CD8-positive, alpha-beta memory T cell (primary cell): ENCODE measurements at regions not wholly inside any gene's neighbourhood (a gene's known extent, or its start where the extent isn't known, plus 50 kb on each side); places are given as distances from the start of the nearest gene placed in this dataset.

ENCODE experiments used
- CTCF ChIA-PET: fragments of 350-600 bp; sonication (Branson Sonifier 250); formaldehyde crosslinking; loops from one replicate; lab custom pipeline; 2021; ENCODE audit warnings: antibody characterized with exemption; lab: Charles Lee
- POLR2A ChIA-PET: fragments of 350-600 bp; sonication (Branson Sonifier 250); formaldehyde crosslinking; loops from one replicate; lab custom pipeline; 2021; ENCODE audit warnings: antibody characterized with exemption; lab: Charles Lee
- DNase-seq, 5 donors: peaks; one replicate each; pipeline versions ENCODE4 v3.0.0 to v3.0.0-alpha.2; 2020 to 2022; ENCODE audit warnings: mixed read lengths in 1 of 5
- H3K27ac ChIP-seq: one replicate; pipeline ENCODE4 v1.7.0; 2013; ENCODE audit warnings: low read depth, mild to moderate bottlenecking, low read length, moderate library complexity
- H3K27me3 ChIP-seq: 2 replicates; pipeline ENCODE4 v1.7.0; 2013; ENCODE audit warnings: low read length, mild to moderate bottlenecking; ENCODE audit not compliant: insufficient read depth, poor library complexity, severe bottlenecking
- H3K36me3 ChIP-seq: 2 replicates; pipeline ENCODE4 v1.7.0; 2013; ENCODE audit warnings: mild to moderate bottlenecking, low read length, moderate library complexity; ENCODE audit not compliant: insufficient read depth
- H3K4me1 ChIP-seq: 2 replicates; pipeline ENCODE4 v1.7.0; 2013; ENCODE audit warnings: mild to moderate bottlenecking, low read length, moderate library complexity; ENCODE audit not compliant: insufficient read depth
- H3K4me3 ChIP-seq: 2 replicates; pipeline ENCODE4 v1.7.0; 2013; ENCODE audit warnings: mild to moderate bottlenecking, low read length
- H3K9me3 ChIP-seq: 2 replicates; pipeline ENCODE4 v1.7.0; 2013; ENCODE audit warnings: mild to moderate bottlenecking, low read length
- H3K27ac Mint-ChIP-seq, 8 donors: one replicate each; pipeline ENCODE4 v1.8.0; 2020 to 2021; ENCODE audit warnings: mixed read lengths in 8 of 8, mild to moderate bottlenecking in 6 of 8, inconsistent platforms in 3 of 8, moderate library complexity in 3 of 8
- H3K27me3 Mint-ChIP-seq, 2 donors: one replicate each; pipeline ENCODE4 v1.8.0; 2020 to 2021; ENCODE audit warnings: mixed read lengths in 2 of 2, mild to moderate bottlenecking in 1 of 2, moderate library complexity in 1 of 2
- H3K36me3 Mint-ChIP-seq, 3 donors: one replicate each; pipeline ENCODE4 v1.8.0; 2020 to 2021; ENCODE audit warnings: mixed read lengths in 3 of 3, inconsistent platforms in 1 of 3, mild to moderate bottlenecking in 1 of 3
- H3K4me1 Mint-ChIP-seq, 3 donors: one replicate each; pipeline ENCODE4 v1.8.0; 2020 to 2021; ENCODE audit warnings: mixed read lengths in 3 of 3, inconsistent platforms in 1 of 3, mild to moderate bottlenecking in 1 of 3
- H3K4me3 Mint-ChIP-seq, 7 donors: one replicate each; pipeline ENCODE4 v1.8.0; 2020 to 2021; ENCODE audit warnings: mixed read lengths in 7 of 7, mild to moderate bottlenecking in 6 of 7, moderate library complexity in 4 of 7, inconsistent platforms in 2 of 7
- H3K9me3 Mint-ChIP-seq, 5 donors: one replicate each; pipeline ENCODE4 v1.8.0; 2020 to 2022; ENCODE audit warnings: mixed read lengths in 5 of 5, mild to moderate bottlenecking in 3 of 5, moderate library complexity in 2 of 5, inconsistent platforms in 1 of 5

DNA sequence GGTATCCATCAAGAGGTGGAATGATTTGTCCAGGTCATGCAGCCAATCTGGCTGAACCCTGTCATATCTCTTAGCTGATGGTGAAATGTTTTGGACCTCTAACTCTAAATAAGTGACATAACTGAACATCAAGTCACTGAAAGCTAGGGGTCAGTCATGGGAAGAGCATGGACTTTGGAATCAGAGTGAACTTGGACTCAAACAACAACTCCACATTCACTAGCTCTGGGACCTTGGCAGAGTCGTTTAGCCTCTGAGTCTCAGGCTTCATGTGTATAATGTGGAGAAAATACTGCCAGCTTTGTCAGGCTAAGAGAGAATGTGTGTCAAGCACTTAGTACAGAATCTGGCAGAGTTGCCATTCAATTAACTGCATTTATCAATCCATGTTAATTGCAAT, 557.8 kb upstream of the CFAP20DC start:
- H3K4me1 ChIP-seq = no peaks in the 10 kb centered on the region
- ChIA-PET POLR2A (no interaction called here), CTCF (no interaction called here)
- Mint-ChIP-seq H3K27ac (no peak overlapping the region), H3K4me1 (no peaks in the 10 kb centered on the region), H3K36me3 (peaks cover 0 to 5% (median 3%) of the 10 kb centered on the region in 3 donors), H3K27me3 (peaks cover 0 to 1% of the 10 kb centered on the region in 2 donors), H3K9me3 (no peaks in the 10 kb centered on the region), H3K4me3 (no peak overlapping the region)
- no peaks in the 10 kb centered on the region for H3K9me3 ChIP-seq
- no peak overlapping the region for H3K27ac ChIP-seq
- no peak for DNase-seq
- no peaks in the 10 kb centered on the region for H3K27me3 ChIP-seq
- H3K4me3 ChIP-seq = no peak overlapping the region
- no peaks in the 10 kb centered on the region for H3K36me3 ChIP-seq

DNA sequence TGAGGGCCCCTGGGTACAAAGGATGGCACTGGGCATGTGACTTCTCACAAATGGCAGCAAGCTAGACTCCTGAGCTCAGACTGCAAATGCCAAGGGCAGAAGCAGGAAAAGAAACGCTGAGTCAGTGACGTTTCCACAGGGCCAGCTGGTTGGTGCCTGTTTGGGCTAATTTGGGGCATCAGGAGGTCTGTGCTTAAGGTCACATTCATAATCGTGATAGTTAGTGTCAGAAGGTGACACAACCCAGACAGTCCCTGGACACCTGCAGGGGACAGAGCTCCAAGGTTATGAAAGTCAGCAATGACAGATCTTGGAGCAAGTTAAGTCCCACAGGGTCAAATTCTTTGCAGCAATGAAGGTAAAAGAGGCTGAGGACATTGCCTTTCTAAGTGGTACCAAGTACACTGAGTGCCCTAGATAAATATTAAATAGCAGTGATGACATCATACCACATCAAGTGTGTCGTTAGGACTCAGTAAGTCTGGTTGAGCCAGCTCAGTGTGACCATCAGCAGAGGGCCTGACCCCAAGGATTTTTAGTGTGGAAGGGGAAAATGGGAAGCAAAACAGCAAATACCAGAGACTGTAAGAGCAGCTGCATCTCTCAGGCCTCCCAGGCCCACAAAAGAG, 556.9 kb upstream of the CFAP20DC start:
- Histone ChIP-seq H3K27me3 (no peaks in the 10 kb centered on the region), H3K4me1 (no peaks in the 10 kb centered on the region), H3K4me3 (no peak overlapping the region), H3K27ac (no peak overlapping the region), H3K9me3 (no peaks in the 10 kb centered on the region), H3K36me3 (no peaks in the 10 kb centered on the region)
- Mint-ChIP-seq H3K27me3 (peaks cover 0 to 1% of the 10 kb centered on the region in 2 donors), H3K27ac (no peak overlapping the region), H3K4me3 (no peak overlapping the region), H3K36me3 (peaks cover 0 to 4% (median 3%) of the 10 kb centered on the region in 3 donors), H3K9me3 (no peaks in the 10 kb centered on the region), H3K4me1 (no peaks in the 10 kb centered on the region)
- ChIA-PET POLR2A (no interaction called here), CTCF (no interaction called here)
- DNase-seq = no peak

DNA sequence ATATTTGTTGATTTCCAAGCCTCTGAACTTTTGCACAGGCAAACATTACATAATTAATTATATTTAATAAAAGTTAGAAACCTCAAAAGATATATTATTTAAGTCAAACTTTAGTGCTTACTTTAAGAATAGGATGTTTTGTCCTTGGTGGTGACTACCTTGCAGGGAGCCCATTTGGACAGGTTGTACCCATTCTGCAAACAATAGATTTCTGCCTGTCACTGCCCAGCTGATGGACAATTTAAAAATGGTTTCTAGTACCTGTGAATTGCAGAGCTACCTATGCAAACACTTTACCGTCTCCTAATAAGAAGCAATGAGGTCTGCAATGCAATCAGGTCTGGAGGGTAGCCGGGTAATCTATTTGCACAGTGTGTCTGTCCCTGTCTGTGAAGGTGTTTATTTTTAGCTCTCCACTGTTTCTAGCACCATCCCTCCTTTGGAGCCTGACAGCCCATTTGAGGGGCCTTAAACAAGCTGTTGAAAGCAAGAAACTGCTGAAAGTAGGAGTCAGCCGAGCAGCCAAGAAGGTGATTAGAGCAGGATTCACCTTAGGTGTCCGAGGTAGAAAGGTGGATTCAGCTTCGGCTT, 556.2 kb upstream of the CFAP20DC start:
- Histone ChIP-seq H3K36me3 (no peaks in the 10 kb centered on the region), H3K4me1 (no peaks in the 10 kb centered on the region), H3K27me3 (no peaks in the 10 kb centered on the region), H3K4me3 (no peak overlapping the region), H3K27ac (no peak overlapping the region), H3K9me3 (no peaks in the 10 kb centered on the region)
- no peak overlapping the region for H3K27ac Mint-ChIP-seq
- no peaks in the 10 kb centered on the region for H3K9me3 Mint-ChIP-seq
- no peak for DNase-seq
- ChIA-PET CTCF (no interaction called here), POLR2A (no interaction called here)
- peaks cover 1 to 3% of the 10 kb centered on the region in 2 donors for H3K27me3 Mint-ChIP-seq
- no peak overlapping the region for H3K4me3 Mint-ChIP-seq
- no peaks in the 10 kb centered on the region for H3K4me1 Mint-ChIP-seq
- peaks cover 0 to 3% (median 0%) of the 10 kb centered on the region in 3 donors for H3K36me3 Mint-ChIP-seq

DNA sequence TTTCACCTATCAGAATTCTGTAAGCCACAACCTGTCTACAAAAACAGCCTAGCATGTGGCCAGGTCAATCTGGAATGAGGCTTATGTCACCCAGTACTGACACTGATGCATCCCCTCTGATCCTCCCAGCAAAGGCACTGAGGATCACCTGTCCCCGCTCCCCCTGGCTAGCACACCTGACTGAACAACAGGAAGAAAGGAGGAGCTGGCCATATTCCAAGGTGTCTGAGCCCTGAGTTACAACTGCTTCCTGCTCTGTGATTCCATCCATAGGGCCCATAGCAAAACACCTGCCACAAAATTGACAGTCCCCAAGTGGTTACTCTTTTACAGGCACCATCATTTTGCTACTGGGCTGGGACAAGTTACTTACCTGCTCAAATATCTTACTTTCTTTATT, 555.5 kb upstream of the CFAP20DC start:
- no peak for DNase-seq
- Mint-ChIP-seq H3K36me3 (peaks cover 0 to 3% (median 0%) of the 10 kb centered on the region in 3 donors), H3K27ac (no peak overlapping the region), H3K4me3 (no peak overlapping the region), H3K27me3 (peaks cover 1 to 7% of the 10 kb centered on the region in 2 donors), H3K9me3 (no peaks in the 10 kb centered on the region), H3K4me1 (no peaks in the 10 kb centered on the region)
- ChIA-PET CTCF (no interaction called here), POLR2A (no interaction called here)
- Histone ChIP-seq H3K27me3 (no peaks in the 10 kb centered on the region), H3K4me1 (no peaks in the 10 kb centered on the region), H3K9me3 (no peaks in the 10 kb centered on the region), H3K36me3 (no peaks in the 10 kb centered on the region), H3K27ac (no peak overlapping the region), H3K4me3 (no peak overlapping the region)

DNA sequence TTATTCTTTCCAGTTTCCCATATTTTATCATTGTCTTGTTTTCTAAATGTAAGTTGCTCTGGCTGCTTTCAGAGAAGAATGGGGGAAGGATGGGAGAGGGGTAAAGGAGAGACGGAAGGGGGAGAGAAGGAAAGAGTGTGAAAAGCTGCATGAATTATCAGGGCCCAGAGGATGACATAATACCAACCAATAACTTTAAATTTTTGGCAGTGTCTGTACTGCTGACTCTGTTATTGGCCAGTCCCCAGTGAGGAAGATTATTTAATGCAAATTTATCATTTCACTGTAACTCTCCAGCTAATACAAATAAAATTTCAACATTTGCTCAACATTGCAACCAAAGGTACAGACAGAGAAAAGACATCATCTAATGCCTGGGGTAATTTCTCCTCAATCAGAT, 551.7 kb upstream of the CFAP20DC start:
- H3K9me3 Mint-ChIP-seq = peaks cover 0 to 2% (median 0%) of the 10 kb centered on the region in 5 donors

DNA sequence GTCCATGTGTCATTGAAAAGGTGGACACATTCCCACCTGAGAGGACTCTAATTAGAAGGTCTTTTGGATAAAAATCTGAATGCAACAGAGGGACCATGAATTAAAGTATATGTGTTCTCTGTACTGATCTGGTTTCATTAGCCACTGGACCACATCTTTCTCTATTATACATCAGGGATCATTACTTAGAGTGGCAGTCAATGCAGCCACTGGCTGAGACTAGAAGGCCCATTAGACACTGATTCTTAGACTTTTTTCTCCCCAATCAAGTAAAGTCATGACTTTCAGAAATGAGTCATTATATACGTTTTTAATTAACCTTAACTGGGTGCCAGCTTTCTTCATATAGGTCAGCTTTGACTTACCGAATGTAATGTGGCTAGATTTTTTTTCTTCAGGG, 550.8 kb upstream of the CFAP20DC start:
- H3K4me1 Mint-ChIP-seq = no peaks in the 10 kb centered on the region
- H3K9me3 ChIP-seq = no peaks in the 10 kb centered on the region
- no peak for DNase-seq
- H3K4me3 ChIP-seq = no peak overlapping the region
- no peak overlapping the region for H3K4me3 Mint-ChIP-seq
- H3K4me1 ChIP-seq = no peaks in the 10 kb centered on the region
- POLR2A ChIA-PET = no interaction called here
- H3K36me3 ChIP-seq = no peaks in the 10 kb centered on the region
- CTCF ChIA-PET = interaction anchor here (0.9 kb wide), 1 partner anchor 303 kb away, joined by 3 read pairs; no protein-coding TSS in a partner anchor
- peaks cover 0 to 7% of the 10 kb centered on the region in 2 donors for H3K27me3 Mint-ChIP-seq
- no peak overlapping the region for H3K27ac Mint-ChIP-seq
- H3K36me3 Mint-ChIP-seq = peaks cover 0 to 1% (median 0%) of the 10 kb centered on the region in 3 donors
- H3K27me3 ChIP-seq = no peaks in the 10 kb centered on the region
- H3K27ac ChIP-seq = no peak overlapping the region
- H3K9me3 Mint-ChIP-seq = peaks cover 0 to 2% (median 0%) of the 10 kb centered on the region in 5 donors

More for the DNA sequence above, 551.7 kb upstream of the CFAP20DC start:
- Histone ChIP-seq H3K27ac (no peak overlapping the region), H3K9me3 (no peaks in the 10 kb centered on the region), H3K27me3 (no peaks in the 10 kb centered on the region), H3K4me3 (no peak overlapping the region), H3K4me1 (no peaks in the 10 kb centered on the region), H3K36me3 (no peaks in the 10 kb centered on the region)
- Mint-ChIP-seq H3K27ac (no peak overlapping the region), H3K4me1 (no peaks in the 10 kb centered on the region), H3K36me3 (peaks cover 0 to 1% (median 0%) of the 10 kb centered on the region in 3 donors), H3K4me3 (no peak overlapping the region), H3K27me3 (peaks cover 0 to 7% of the 10 kb centered on the region in 2 donors)
- DNase-seq = no peak
- POLR2A ChIA-PET = no interaction called here
- CTCF ChIA-PET = interaction anchor here (0.9 kb wide), 1 partner anchor 303 kb away, joined by 3 read pairs; no protein-coding TSS in a partner anchor

DNA sequence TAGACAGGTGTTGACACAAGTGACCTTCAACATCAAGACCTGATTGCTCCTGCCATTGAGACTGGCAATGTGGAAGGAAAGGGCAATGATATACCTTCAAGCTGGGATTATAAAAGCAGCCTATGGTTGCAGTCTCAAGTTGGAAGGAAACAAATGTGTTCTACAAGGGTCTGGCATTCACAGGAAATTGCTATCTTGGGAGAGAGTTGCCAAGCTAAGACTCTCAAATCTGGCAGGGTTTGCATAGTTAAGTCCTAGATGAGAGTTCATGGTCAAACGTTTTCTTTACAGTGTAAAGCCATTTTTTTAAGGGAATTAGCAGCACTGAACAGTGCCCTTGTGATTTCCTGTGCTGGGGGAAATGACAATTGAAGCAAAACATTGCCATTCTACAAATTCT, 546.9 kb upstream of the CFAP20DC start:
- no peak for DNase-seq
- H3K27ac ChIP-seq = no peak overlapping the region
- H3K9me3 ChIP-seq = no peaks in the 10 kb centered on the region
- H3K27me3 ChIP-seq = no peaks in the 10 kb centered on the region
- Mint-ChIP-seq H3K27me3 (peaks cover 1 to 11% of the 10 kb centered on the region in 2 donors), H3K4me3 (no peak overlapping the region), H3K36me3 (no peaks in the 10 kb centered on the region), H3K27ac (no peak overlapping the region), H3K4me1 (no peaks in the 10 kb centered on the region), H3K9me3 (peaks cover 0 to 3% (median 2%) of the 10 kb centered on the region in 5 donors)
- POLR2A ChIA-PET = no interaction called here
- H3K4me1 ChIP-seq = no peaks in the 10 kb centered on the region
- CTCF ChIA-PET = no interaction called here
- H3K36me3 ChIP-seq = no peaks in the 10 kb centered on the region
- no peak overlapping the region for H3K4me3 ChIP-seq

DNA sequence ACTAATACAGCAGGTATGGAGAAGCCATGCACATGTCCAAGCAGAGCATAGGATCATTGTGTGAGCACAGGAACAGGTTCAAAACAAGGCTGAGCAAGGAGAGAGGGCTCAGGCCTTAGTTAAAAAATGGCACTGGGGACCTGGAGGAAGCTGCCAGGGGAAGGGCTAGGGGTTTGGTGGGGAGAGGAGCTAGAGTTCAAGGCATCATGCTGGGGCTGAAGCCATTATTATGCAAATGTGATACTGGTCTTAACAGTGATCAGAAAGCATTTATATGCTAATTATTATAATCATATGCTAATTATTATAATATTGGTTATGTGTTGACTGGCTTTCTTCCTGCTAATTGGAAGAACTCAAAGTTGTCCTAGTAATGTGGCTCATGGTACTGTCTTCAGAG, 546.0 kb upstream of the CFAP20DC start:
- H3K4me1 Mint-ChIP-seq = no peaks in the 10 kb centered on the region
- Histone ChIP-seq H3K36me3 (no peaks in the 10 kb centered on the region), H3K4me3 (no peak overlapping the region), H3K4me1 (no peaks in the 10 kb centered on the region), H3K27me3 (no peaks in the 10 kb centered on the region), H3K9me3 (no peaks in the 10 kb centered on the region), H3K27ac (no peak overlapping the region)
- no peak overlapping the region for H3K27ac Mint-ChIP-seq
- DNase-seq = no peak
- CTCF ChIA-PET = interaction anchor here (1.1 kb wide), 1 partner anchor 262 kb away, joined by 3 read pairs; no protein-coding TSS in a partner anchor
- POLR2A ChIA-PET = no interaction called here
- no peak overlapping the region for H3K4me3 Mint-ChIP-seq
- H3K9me3 Mint-ChIP-seq = peaks cover 0 to 3% (median 2%) of the 10 kb centered on the region in 5 donors
- peaks cover 1 to 8% of the 10 kb centered on the region in 2 donors for H3K27me3 Mint-ChIP-seq
- H3K36me3 Mint-ChIP-seq = no peaks in the 10 kb centered on the region
